ENCODE measurements at regions not wholly inside any gene's neighbourhood (a gene's known extent, or its start where the extent isn't known, plus 50 kb on each side); places are given as distances from the start of the nearest gene placed in this dataset.

DNA sequence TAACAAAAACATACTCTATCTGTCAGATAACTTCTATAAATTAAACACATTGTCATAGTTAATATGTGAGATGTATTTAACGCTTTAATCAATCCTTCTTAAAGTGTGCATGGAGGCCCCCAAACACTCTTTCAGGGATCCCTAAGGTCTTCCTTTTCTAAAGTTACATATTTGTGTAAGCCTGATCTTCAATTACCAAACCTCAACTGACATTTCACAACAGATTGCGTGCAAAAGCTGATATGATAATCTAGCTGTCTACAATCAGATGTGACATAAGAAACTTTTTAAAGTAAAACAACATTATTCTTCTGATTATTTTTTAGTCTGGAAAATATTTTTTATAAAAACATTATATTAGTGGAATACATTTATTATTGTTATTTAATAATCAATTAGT, 1850.4 kb downstream of the OLFM4 start:
- no peak for TF ChIP-seq POLR2A (IDR thresholded peaks at IDR 0.05)
- TF ChIP-seq, protein P1, sequence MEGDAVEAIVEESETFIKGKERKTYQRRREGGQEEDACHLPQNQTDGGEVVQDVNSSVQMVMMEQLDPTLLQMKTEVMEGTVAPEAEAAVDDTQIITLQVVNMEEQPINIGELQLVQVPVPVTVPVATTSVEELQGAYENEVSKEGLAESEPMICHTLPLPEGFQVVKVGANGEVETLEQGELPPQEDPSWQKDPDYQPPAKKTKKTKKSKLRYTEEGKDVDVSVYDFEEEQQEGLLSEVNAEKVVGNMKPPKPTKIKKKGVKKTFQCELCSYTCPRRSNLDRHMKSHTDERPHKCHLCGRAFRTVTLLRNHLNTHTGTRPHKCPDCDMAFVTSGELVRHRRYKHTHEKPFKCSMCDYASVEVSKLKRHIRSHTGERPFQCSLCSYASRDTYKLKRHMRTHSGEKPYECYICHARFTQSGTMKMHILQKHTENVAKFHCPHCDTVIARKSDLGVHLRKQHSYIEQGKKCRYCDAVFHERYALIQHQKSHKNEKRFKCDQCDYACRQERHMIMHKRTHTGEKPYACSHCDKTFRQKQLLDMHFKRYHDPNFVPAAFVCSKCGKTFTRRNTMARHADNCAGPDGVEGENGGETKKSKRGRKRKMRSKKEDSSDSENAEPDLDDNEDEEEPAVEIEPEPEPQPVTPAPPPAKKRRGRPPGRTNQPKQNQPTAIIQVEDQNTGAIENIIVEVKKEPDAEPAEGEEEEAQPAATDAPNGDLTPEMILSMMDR (IDR thresholded peaks at IDR 0.05 in 8 of 11, conservative IDR thresholded peaks at IDR 0.05 in 3 of 11): no peak
- TF ChIP-seq POLR2AphosphoS5 (IDR thresholded peaks at IDR 0.05): no peak
- intact Hi-C loops (cut with DNase I; ENCODE audit: low total_unique reads): no loop called here
- no peaks in the 10 kb centered on the region for H3K27me3 ChIP-seq (replicated peaks in 1 of 7)
- H3K4me3 ChIP-seq: no peak overlapping the region
- no peak overlapping the region for H3K27ac ChIP-seq
- peaks cover 0 to 17% (median 2%) of the 10 kb centered on the region in 8 donors for H3K9me3 ChIP-seq
- no peaks in the 10 kb centered on the region for H3K36me3 ChIP-seq
- no peaks in the 10 kb centered on the region for H3K4me1 ChIP-seq
- no peak for DNase-seq
- WGBS, 5 donors: 85 to 89% (median 88%) methylated on average over 2 of the region's 2 CpGs

- H3K27ac ChIP-seq: no peak overlapping the region
- H3K36me3 ChIP-seq: no peaks in the 10 kb centered on the region
- DNase-seq: no peak
- H3K4me1 ChIP-seq: no peaks in the 10 kb centered on the region
- TF ChIP-seq POLR2A (IDR thresholded peaks at IDR 0.05) (no peak), POLR2AphosphoS5 (IDR thresholded peaks at IDR 0.05) (no peak)
- TF ChIP-seq, protein P1 (IDR thresholded peaks at IDR 0.05 in 8 of 11, conservative IDR thresholded peaks at IDR 0.05 in 3 of 11): no peak
- no peaks in the 10 kb centered on the region for H3K27me3 ChIP-seq (replicated peaks in 1 of 7)
- H3K4me3 ChIP-seq: no peak overlapping the region
- peaks cover 0 to 23% (median 3%) of the 10 kb centered on the region in 8 donors for H3K9me3 ChIP-seq
- WGBS, 5 donors: 71 to 84% (median 80%) methylated on average over 3 of the region's 3 CpGs
- intact Hi-C loops (cut with DNase I; ENCODE audit: low total_unique reads): no loop called here
These were observed 1856.1 kb downstream of the OLFM4 start for GRCh38 chr13:54884682-54885081.

DNA sequence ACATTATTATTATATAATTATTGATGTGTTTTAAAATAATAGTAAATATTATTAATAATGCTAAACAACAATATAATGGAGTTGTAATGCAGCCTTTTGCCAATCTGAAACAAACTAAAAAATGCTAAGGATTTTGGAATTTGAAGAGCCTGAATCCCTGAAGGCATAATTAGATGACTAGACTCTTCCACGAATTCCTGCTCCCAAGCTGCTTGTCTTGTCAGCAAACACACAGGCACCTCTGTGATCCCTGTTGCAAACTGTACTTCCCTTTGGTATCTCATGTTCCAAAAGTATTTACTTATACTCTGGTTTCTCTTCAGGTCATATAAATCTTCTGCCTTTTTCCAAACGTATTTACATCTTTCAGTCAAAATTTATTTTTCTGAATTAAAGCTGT, 1862.4 kb downstream of the OLFM4 start:
- DNase-seq: no peak
- H3K27me3 ChIP-seq (replicated peaks in 1 of 7): no peaks in the 10 kb centered on the region
- 46 to 61% (median 52%) methylated on average over 2 of the region's 2 CpGs for WGBS, 5 donors
- H3K27ac ChIP-seq: no peak overlapping the region
- no peaks in the 10 kb centered on the region for H3K4me1 ChIP-seq
- TF ChIP-seq POLR2A (IDR thresholded peaks at IDR 0.05): no peak
- TF ChIP-seq, protein P1 (IDR thresholded peaks at IDR 0.05 in 8 of 11, conservative IDR thresholded peaks at IDR 0.05 in 3 of 11): no peak
- no peak for TF ChIP-seq POLR2AphosphoS5 (IDR thresholded peaks at IDR 0.05)
- H3K36me3 ChIP-seq: no peaks in the 10 kb centered on the region
- H3K9me3 ChIP-seq: peaks cover 0 to 5% (median 0%) of the 10 kb centered on the region in 8 donors
- intact Hi-C loops (cut with DNase I; ENCODE audit: low total_unique reads): no loop called here
- no peak overlapping the region for H3K4me3 ChIP-seq

DNA sequence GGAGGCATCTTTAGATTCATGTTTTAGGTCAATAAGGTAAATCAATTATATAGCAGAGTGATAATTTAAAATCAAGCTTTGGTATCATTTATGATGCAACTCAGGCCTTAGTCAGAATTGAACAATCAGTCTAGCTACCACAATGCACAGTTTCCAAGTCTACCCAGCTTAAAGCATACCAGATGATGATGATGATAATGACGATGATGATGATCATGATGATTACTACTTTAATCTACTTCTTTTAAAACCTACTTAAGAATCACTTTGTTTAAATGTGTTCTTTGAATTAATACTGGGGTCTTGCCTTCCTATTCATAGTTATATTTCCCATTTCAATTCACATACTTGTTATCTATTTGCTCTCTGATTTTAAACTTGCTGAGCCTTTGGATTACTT, 1872.7 kb downstream of the OLFM4 start:
- no peaks in the 10 kb centered on the region for H3K27me3 ChIP-seq (replicated peaks in 1 of 7)
- no peak overlapping the region for H3K27ac ChIP-seq
- no peaks in the 10 kb centered on the region for H3K4me1 ChIP-seq
- WGBS, 5 donors: 81 to 93% (median 92%) methylated on average over 1 of the region's 1 CpG
- DNase-seq: no peak
- peaks cover 0 to 26% (median 0%) of the 10 kb centered on the region in 8 donors for H3K9me3 ChIP-seq
- TF ChIP-seq POLR2AphosphoS5 (IDR thresholded peaks at IDR 0.05) (no peak), POLR2A (IDR thresholded peaks at IDR 0.05) (no peak)
- TF ChIP-seq, protein P1 (IDR thresholded peaks at IDR 0.05 in 8 of 11, conservative IDR thresholded peaks at IDR 0.05 in 3 of 11): no peak
- H3K36me3 ChIP-seq: no peaks in the 10 kb centered on the region
- H3K4me3 ChIP-seq: no peak overlapping the region
- intact Hi-C loops (cut with DNase I; ENCODE audit: low total_unique reads): no loop called here

Measured in spleen (tissue), 11 donors.